ENCODE measurements at regions not wholly inside any gene's neighbourhood (a gene's known extent, or its start where the extent isn't known, plus 50 kb on each side); places are given as distances from the start of the nearest gene placed in this dataset.

- no peak for TF ChIP-seq ZBTB7A (IDR thresholded peaks at IDR 0.05; ENCODE audit: low read depth)
- no peak for TF ChIP-seq MAX (IDR thresholded peaks at IDR 0.05)
- no peak for TF ChIP-seq EP300 (IDR thresholded peaks at IDR 0.05; ENCODE audit: borderline replicate concordance)
- TF ChIP-seq EGR1 (IDR thresholded peaks at IDR 0.05) = no peak
- no peak for TF ChIP-seq CEBPB (IDR thresholded peaks at IDR 0.05)
- no peak for TF ChIP-seq FOXM1 (IDR thresholded peaks at IDR 0.05; ENCODE audit: borderline replicate concordance, low read depth)
- no peak for TF ChIP-seq REST (IDR thresholded peaks at IDR 0.05; ENCODE audit: low read depth)
These were observed 81.5 kb upstream of the TRPM3 start for GRCh38 chr9:71202931-71203330.

All from Ishikawa (cell line).